ENCODE measurements at regions not wholly inside any gene's neighbourhood (a gene's known extent, or its start where the extent isn't known, plus 50 kb on each side); places are given as distances from the start of the nearest gene placed in this dataset.

DNA sequence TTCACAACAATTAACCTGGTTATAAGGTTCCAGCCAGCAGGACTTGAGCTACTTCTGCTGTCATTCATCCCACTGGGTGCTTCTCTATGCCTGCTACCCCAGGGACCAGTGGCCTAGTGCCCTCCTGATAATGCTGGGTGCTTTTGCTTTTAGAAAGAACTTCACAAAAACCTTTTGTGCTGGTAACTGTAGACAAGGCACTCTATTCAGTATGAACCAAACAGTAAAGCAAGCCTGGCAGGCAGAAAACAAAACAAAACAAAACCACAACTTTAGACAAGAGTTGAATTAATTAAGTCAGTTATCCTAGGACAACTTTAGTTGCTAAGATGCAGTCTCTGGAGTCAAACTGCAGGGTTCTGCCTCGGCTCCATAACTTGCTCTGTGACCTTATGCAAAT is 61.9 kb upstream of the ADGRL2 start:
- FAIRE-seq (no peak), DNase-seq (no peak)
- no peak for TF ChIP-seq CTCF (IDR thresholded peaks at IDR 0.05; ENCODE audit: borderline replicate concordance, extremely low read depth, insufficient read depth)
- no peaks in the 10 kb centered on the region for H3K9me3 ChIP-seq (ENCODE audit: control insufficient read depth in 2 of 3, insufficient read depth in 1 of 3, low read length in 3 of 3)
- H3K27me3 ChIP-seq (ENCODE audit: control insufficient read depth, insufficient read depth, low read length): no peaks in the 10 kb centered on the region
- H3K4me3 ChIP-seq (ENCODE audit: low read length in 3 of 3): no peak overlapping the region
- H3K27ac ChIP-seq (ENCODE audit: low read depth in 2 of 2, low read length in 2 of 2): no peak overlapping the region
- H3K9ac ChIP-seq (ENCODE audit: low read length in 3 of 3): no peak overlapping the region
- no peaks in the 10 kb centered on the region for H3K4me1 ChIP-seq (ENCODE audit: control insufficient read depth in 2 of 3, insufficient read depth in 2 of 3, low read depth in 1 of 3, low read length in 3 of 3)
- no peaks in the 10 kb centered on the region for H3K36me3 ChIP-seq (ENCODE audit: control insufficient read depth in 2 of 3, insufficient read depth in 3 of 3, low read length in 3 of 3)
- intact Hi-C loops (cut with DNase I): no loop called here

DNA sequence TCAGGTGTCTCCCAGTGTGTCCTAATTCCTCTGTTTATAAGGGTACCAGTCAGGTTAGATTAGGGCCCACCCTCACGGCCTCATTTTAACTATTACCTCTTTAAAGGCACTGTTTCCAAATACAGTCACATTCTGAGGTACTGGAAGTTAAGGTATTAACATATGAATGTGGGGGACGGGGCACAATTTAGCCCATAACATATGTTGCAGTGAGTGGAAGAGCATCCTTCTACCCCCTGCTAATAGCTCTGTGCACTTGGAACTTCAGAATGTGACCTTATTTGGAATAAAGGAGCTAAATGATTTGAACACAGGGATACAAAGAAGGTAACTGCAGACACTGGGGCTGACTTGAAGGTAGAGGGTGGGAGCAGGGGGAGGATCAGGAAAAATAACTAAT is 67.3 kb upstream of the ADGRL2 start:
- Histone ChIP-seq H3K36me3 (ENCODE audit: control insufficient read depth in 2 of 3, insufficient read depth in 3 of 3, low read length in 3 of 3) (no peaks in the 10 kb centered on the region), H3K4me1 (ENCODE audit: control insufficient read depth in 2 of 3, insufficient read depth in 2 of 3, low read depth in 1 of 3, low read length in 3 of 3) (no peaks in the 10 kb centered on the region), H3K27ac (ENCODE audit: low read depth in 2 of 2, low read length in 2 of 2) (no peak overlapping the region), H3K9me3 (ENCODE audit: control insufficient read depth in 2 of 3, insufficient read depth in 1 of 3, low read length in 3 of 3) (no peaks in the 10 kb centered on the region), H3K4me3 (ENCODE audit: low read length in 3 of 3) (no peak overlapping the region), H3K9ac (ENCODE audit: low read length in 3 of 3) (no peak overlapping the region), H3K27me3 (ENCODE audit: control insufficient read depth, insufficient read depth, low read length) (no peaks in the 10 kb centered on the region)
- no peak for FAIRE-seq
- no peak for TF ChIP-seq CTCF (IDR thresholded peaks at IDR 0.05; ENCODE audit: borderline replicate concordance, extremely low read depth, insufficient read depth)
- no peak for DNase-seq
- intact Hi-C loops (cut with DNase I): no loop called here

- H3K9ac ChIP-seq (ENCODE audit: low read length in 3 of 3): no peak overlapping the region
- H3K36me3 ChIP-seq (ENCODE audit: control insufficient read depth in 2 of 3, insufficient read depth in 3 of 3, low read length in 3 of 3): no peaks in the 10 kb centered on the region
Measured at GRCh38 chr1:81731989-81732388, 68.7 kb upstream of the ADGRL2 start.

More at GRCh38 chr1:81731989-81732388, 68.7 kb upstream of the ADGRL2 start:
- no peak for TF ChIP-seq CTCF (IDR thresholded peaks at IDR 0.05; ENCODE audit: borderline replicate concordance, extremely low read depth, insufficient read depth)
- Histone ChIP-seq H3K4me3 (ENCODE audit: low read length in 3 of 3) (no peak overlapping the region), H3K9me3 (ENCODE audit: control insufficient read depth in 2 of 3, insufficient read depth in 1 of 3, low read length in 3 of 3) (no peaks in the 10 kb centered on the region), H3K27me3 (ENCODE audit: control insufficient read depth, insufficient read depth, low read length) (no peaks in the 10 kb centered on the region), H3K4me1 (ENCODE audit: control insufficient read depth in 2 of 3, insufficient read depth in 2 of 3, low read depth in 1 of 3, low read length in 3 of 3) (no peaks in the 10 kb centered on the region), H3K27ac (ENCODE audit: low read depth in 2 of 2, low read length in 2 of 2) (no peak overlapping the region)
- FAIRE-seq (no peak), DNase-seq (no peak)
- intact Hi-C loops (cut with DNase I): no loop called here

Measured in kidney (tissue), 13 donors.